Activated CD4-positive, alpha-beta T cell treated with anti-CD3 and anti-CD28 coated beads for 48 hours (primary cell): ENCODE measurements at regions not wholly inside any gene's neighbourhood (a gene's known extent, or its start where the extent isn't known, plus 50 kb on each side); places are given as distances from the start of the nearest gene placed in this dataset.

ENCODE experiments used
- DNase-seq: peaks from one replicate; pipeline ENCODE4 v3.0.0-alpha.2; 2020

- DNase-seq = no peak
Measured at GRCh38 chr20:24376311-24377099, 92.9 kb upstream of the SYNDIG1 start.

- no peak for DNase-seq
Measured at GRCh38 chr20:24373372-24373771, 96.1 kb upstream of the SYNDIG1 start.

- no peak for DNase-seq
Measured at GRCh38 chr20:24370911-24371695, 98.3 kb upstream of the SYNDIG1 start.

GRCh38 chr20:24370249-24370648, 99.2 kb upstream of the SYNDIG1 start:
- DNase-seq = no peak

- no peak for DNase-seq
Measured at GRCh38 chr20:24368253-24368652, 101.2 kb upstream of the SYNDIG1 start.

- DNase-seq = no peak
Measured at GRCh38 chr20:24366336-24367004, 103.0 kb upstream of the SYNDIG1 start.

GRCh38 chr20:24365670-24366069, 103.8 kb upstream of the SYNDIG1 start:
- DNase-seq = no peak

GRCh38 chr20:24364482-24364881, 104.9 kb upstream of the SYNDIG1 start:
- no peak for DNase-seq

- DNase-seq = no peak
Measured at GRCh38 chr20:24363031-24363430, 106.4 kb upstream of the SYNDIG1 start.

- DNase-seq = no peak
Measured at GRCh38 chr20:24362080-24362479, 107.3 kb upstream of the SYNDIG1 start.

- no peak for DNase-seq
Measured at GRCh38 chr20:24361541-24361940, 107.9 kb upstream of the SYNDIG1 start.

- no peak for DNase-seq
Measured at GRCh38 chr20:24360531-24360930, 108.9 kb upstream of the SYNDIG1 start.

- no peak for DNase-seq
Measured at GRCh38 chr20:24359321-24360027, 110.0 kb upstream of the SYNDIG1 start.

GRCh38 chr20:24357931-24358330, 111.5 kb upstream of the SYNDIG1 start:
- no peak for DNase-seq

GRCh38 chr20:24357177-24357576, 112.3 kb upstream of the SYNDIG1 start:
- DNase-seq = no peak

- no peak for DNase-seq
Measured at GRCh38 chr20:24353135-24353690, 116.2 kb upstream of the SYNDIG1 start.

GRCh38 chr20:24350923-24351368, 118.5 kb upstream of the SYNDIG1 start:
- DNase-seq = no peak

- DNase-seq = no peak
Measured at GRCh38 chr20:24341781-24342180, 127.6 kb upstream of the SYNDIG1 start.

- no peak for DNase-seq
Measured at GRCh38 chr20:24340933-24341332, 128.5 kb upstream of the SYNDIG1 start.

GRCh38 chr20:24339210-24339641, 130.2 kb upstream of the SYNDIG1 start:
- no peak for DNase-seq

- DNase-seq = no peak
Measured at GRCh38 chr20:24337551-24337950, 131.9 kb upstream of the SYNDIG1 start.

- DNase-seq = no peak
Measured at GRCh38 chr20:24337069-24337468, 132.4 kb upstream of the SYNDIG1 start.

GRCh38 chr20:24334830-24335229, 134.6 kb upstream of the SYNDIG1 start:
- DNase-seq = no peak
